ENCODE measurements at regions not wholly inside any gene's neighbourhood (a gene's known extent, or its start where the extent isn't known, plus 50 kb on each side); places are given as distances from the start of the nearest gene placed in this dataset.

DNA sequence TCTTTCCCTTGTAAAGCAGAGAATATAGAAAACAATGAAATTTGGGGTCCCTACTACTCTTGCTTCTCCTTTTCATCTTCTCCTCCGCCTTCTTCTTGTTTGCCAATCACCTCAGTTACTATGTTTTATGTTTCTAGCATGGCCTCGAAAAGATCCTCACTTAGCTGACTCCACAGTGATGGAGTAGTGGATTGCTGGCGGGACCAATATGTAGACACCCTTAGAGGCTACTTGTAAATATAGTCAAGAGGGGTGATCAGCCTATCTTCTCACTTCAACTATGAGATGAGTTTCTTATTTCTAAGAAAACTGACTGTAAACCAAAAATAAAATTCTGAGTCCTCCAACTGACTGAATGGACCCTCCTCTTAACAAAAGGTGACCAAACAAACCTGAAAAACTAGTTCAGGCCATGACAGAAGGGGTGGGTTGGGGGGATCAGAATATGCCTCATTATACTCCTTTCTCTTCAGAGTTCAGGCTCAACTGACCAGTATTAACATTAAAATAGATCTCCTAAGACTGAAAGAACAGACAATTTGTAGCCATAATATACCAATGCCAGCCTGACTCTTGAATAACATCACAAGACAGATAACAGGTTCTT is 829.0 kb downstream of the TLE4 start:
- TF ChIP-seq POLR2AphosphoS5 (IDR thresholded peaks at IDR 0.05; ENCODE audit: low read depth, low read length): no peak
- no peak for TF ChIP-seq SIN3A (IDR thresholded peaks at IDR 0.05; ENCODE audit: borderline replicate concordance, insufficient read depth, low read length)
- TF ChIP-seq, protein P1, sequence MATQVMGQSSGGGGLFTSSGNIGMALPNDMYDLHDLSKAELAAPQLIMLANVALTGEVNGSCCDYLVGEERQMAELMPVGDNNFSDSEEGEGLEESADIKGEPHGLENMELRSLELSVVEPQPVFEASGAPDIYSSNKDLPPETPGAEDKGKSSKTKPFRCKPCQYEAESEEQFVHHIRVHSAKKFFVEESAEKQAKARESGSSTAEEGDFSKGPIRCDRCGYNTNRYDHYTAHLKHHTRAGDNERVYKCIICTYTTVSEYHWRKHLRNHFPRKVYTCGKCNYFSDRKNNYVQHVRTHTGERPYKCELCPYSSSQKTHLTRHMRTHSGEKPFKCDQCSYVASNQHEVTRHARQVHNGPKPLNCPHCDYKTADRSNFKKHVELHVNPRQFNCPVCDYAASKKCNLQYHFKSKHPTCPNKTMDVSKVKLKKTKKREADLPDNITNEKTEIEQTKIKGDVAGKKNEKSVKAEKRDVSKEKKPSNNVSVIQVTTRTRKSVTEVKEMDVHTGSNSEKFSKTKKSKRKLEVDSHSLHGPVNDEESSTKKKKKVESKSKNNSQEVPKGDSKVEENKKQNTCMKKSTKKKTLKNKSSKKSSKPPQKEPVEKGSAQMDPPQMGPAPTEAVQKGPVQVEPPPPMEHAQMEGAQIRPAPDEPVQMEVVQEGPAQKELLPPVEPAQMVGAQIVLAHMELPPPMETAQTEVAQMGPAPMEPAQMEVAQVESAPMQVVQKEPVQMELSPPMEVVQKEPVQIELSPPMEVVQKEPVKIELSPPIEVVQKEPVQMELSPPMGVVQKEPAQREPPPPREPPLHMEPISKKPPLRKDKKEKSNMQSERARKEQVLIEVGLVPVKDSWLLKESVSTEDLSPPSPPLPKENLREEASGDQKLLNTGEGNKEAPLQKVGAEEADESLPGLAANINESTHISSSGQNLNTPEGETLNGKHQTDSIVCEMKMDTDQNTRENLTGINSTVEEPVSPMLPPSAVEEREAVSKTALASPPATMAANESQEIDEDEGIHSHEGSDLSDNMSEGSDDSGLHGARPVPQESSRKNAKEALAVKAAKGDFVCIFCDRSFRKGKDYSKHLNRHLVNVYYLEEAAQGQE (IDR thresholded peaks at IDR 0.05; ENCODE audit: insufficient read depth in 1 of 2, low read depth in 2 of 2, low read length in 2 of 2): no peak
- TF ChIP-seq FOXP2 (optimal IDR thresholded peaks at IDR 0.05; ENCODE audit: borderline replicate concordance, extremely low read depth, extremely low read length, insufficient read depth): no peak
